Activated naive CD4-positive, alpha-beta T cell treated with anti-CD3 and anti-CD28 coated beads, Interleukin-2, amount 50 U/mL, for 16 hours (primary cell): ENCODE measurements at regions not wholly inside any gene's neighbourhood (a gene's known extent, or its start where the extent isn't known, plus 50 kb on each side); places are given as distances from the start of the nearest gene placed in this dataset.
"Not testable (repeated sequence)": the region's sequence is repeated elsewhere in the genome, so short reads cannot be mapped to it uniquely, and the experiment has no call there.

Source experiments
- DNase-seq: peaks from one replicate; pipeline ENCODE4 v3.0.0-alpha.2; 2020

DNA sequence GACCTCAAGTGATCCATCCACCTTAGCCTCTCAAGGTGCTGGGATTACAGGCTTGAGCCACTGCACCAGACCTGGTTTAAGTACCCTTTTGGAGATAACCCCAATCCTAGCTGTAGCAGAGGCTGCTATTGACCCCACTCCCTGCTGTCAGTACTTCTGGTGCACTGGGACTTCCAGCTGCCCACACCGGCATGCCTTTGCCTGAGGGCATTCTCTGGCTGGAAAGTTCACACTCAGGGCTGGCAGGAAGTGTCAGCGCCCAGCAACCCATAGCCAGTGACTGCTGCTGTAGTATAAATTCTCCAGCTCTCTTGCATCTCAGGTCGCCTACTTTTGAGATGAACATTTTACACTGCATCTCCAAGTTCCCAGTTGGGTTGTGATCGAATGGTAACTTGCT is 75.3 kb downstream of the UTRN start:
- DNase-seq: no peak

DNA sequence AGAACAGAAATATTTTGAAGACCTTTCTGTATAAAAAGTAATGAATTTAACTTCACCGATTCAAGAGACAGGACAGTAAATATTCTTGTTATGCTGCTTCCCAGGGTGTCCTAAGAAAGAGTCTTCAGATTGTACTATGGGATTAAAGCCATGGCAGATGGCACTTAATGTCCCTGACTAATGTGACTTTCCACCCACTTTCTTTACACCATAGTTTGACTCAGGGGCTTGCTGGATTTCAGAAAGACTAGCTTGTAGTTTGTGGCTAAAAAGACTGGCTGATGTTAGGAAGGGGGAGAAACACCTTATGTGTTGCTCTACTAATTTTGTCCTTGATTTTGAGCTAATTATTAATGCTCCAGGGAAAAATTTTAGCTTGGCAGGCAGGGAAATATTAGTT is 75.9 kb downstream of the UTRN start:
- no peak for DNase-seq

GRCh38 chr6:144362042-144363018 is 77.2 kb downstream of the UTRN start:
- DNase-seq: no peak

- no peak for DNase-seq
Observed at GRCh38 chr6:144364208-144364720, 79.1 kb downstream of the UTRN start.

DNA sequence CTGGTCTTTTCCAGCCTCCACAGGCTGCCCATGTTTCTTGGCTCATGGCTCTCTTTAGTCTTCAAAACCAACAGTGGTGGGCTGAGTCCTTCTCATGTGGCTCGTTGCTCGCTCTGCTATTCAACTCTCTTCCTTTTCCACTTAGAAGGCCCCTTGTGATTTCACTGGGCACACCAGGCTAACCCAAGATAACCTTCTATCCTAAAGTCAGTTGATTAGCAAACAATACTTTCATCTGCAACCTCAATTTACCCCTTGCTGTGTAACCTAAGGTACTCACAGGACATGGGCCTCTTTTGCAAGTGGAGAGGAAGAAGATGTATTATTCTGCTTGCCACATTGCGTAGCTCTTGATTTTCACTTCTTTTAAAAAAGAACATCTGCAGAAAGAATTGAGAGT is 79.6 kb downstream of the UTRN start:
- no peak for DNase-seq

- no peak for DNase-seq
Observed at GRCh38 chr6:144365271-144365670, 80.1 kb downstream of the UTRN start.

- not testable (repeated sequence) for DNase-seq
Observed at GRCh38 chr6:144369696-144370095, 84.6 kb downstream of the UTRN start.

- DNase-seq: no peak
Observed at GRCh38 chr6:144372116-144372515, 87.0 kb downstream of the UTRN start.

DNA sequence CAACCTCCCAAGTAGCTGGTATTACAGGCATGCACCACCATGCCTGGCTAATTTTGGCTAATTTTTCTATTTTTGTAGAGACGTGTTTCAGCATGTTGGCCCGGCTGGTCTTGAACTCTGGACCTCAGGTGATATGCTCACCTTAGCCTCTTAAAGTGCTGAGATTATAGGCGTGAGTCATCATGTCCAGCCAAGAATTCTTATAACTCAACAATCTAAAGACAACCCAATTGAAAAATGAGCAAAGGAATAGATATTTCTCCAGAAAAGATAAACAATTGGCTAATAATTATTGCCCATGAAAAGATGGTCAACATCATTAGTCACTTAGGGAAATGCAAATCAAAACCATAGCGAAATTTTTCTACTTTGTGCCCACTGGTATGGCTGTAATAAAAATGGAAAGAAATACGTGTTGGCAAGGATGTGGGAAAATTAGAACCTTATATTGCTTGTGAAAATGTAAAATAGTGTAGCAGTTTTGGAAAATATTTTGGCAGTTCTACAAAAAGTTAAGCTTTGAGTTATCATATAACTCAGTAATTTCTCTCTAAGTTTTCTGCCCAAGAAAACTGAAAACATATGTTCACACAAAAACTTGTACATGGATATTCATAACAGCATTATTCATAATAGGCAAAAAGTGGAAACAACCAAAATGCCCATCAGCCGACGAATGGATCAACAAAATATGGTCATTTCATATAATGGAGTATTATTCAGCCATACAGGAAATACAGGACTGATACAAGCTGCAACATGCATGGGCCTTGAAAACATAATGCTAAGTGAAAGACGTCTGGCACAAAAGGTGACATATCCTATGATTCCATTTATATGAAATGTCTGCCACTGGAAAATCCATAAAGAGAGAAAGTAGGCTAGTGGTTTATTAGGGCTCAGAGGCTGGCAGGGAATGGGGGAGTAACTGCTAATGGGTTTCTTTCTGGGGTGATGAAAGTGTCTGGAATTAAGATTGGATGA is 87.8 kb downstream of the UTRN start:
- DNase-seq: no peak

GRCh38 chr6:144374525-144374924 is 89.4 kb downstream of the UTRN start:
- not testable (repeated sequence) for DNase-seq

DNA sequence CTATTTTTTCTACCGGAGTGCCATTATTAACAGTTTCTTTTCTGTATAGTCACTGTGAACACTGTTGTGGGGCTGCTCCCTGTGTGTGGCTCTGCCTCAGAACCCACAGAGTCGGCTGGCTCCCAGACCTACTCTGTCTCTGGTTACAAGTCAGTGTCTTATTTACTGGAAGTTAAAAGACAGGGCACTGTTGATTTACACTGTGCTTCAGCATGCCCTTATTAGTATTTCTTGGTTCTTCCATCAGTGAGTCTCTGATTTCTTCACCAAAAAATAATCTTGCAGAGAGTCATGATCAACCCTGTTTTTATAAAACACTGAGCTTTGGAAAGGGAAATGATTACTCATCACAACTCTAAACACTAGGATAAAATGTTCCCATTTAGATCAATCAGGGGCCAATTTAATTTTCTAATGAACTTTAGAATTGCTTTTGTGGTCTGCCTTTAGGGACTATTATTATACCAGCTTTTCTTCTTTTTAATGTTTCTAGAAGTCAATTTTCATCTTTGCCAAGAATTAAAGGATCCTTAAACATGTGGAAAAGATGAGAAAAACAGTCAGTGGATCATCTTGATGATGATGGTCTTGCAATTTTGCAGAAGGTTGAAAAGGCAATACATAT is 92.6 kb downstream of the UTRN start:
- DNase-seq: no peak

DNA sequence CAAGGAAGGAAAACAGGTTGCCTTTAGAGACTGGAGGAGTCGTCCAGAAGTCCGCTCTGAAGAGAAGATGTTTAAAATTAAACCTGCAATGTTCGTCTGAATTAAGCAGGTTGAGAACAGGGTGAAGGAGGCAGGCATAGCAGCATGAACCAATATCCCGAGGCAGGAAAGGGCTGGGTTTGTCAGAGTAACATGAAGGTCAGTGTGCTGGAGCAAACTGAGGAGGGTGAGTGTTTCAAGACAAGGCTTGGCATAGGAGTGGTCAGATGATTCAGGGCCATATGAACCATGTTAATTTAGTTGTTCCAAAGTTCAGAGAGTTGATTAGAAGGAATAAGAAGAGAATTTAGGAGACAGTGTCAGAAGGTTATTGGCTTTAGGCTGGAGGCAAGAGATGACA is 93.3 kb downstream of the UTRN start:
- DNase-seq: no peak

- no peak for DNase-seq
Observed at GRCh38 chr6:144379356-144379755, 94.2 kb downstream of the UTRN start.

- DNase-seq: not testable (repeated sequence)
Observed at GRCh38 chr6:144381499-144381898, 96.4 kb downstream of the UTRN start.

GRCh38 chr6:144383336-144383735 is 98.2 kb downstream of the UTRN start:
- DNase-seq: no peak

GRCh38 chr6:144384427-144384826 is 99.3 kb downstream of the UTRN start:
- DNase-seq: no peak

DNA sequence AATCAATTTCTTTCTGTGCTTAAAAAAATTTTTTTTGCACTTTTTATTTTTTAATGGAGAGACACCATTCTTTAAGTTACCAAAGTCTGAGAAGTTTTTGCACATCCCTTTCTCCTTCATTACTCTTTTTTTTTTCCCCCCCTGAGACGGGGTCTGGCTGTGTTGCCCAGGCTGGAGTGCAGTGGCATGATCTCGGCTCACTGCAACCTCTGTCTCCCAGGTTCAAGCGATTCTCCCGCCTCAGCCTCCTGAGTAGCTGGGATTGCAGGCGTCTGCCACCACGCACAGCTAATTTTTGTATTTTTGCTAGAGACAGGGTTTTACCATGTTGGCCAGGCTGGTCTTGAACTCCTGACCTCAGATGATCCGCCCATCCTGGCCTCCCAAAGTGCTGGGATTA is 104.3 kb downstream of the UTRN start:
- DNase-seq: not testable (repeated sequence)

DNA sequence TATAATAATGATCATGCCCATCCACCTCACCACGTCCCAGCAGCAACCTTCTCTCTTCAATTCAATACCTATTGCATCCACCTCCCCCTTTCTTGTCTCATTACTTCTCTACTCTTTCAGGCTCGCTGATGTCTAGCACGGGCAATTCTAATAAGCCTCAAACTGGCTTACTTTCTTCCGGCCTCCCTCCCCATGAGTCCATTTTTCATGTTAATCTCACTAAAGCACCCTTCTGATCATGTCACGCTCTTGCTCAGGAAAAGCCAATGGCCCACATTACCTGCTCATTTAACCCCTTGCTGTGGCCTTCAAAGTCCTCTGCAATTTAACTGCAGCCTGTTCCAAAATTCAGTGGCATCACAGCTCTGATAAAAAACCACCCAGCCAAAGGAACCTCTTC is 105.1 kb downstream of the UTRN start:
- DNase-seq: no peak

- no peak for DNase-seq
Observed at GRCh38 chr6:144390886-144391285, 105.8 kb downstream of the UTRN start.

- no peak for DNase-seq
Observed at GRCh38 chr6:144392536-144392935, 107.4 kb downstream of the UTRN start.

GRCh38 chr6:144394210-144394609 is 109.1 kb downstream of the UTRN start:
- no peak for DNase-seq

DNA sequence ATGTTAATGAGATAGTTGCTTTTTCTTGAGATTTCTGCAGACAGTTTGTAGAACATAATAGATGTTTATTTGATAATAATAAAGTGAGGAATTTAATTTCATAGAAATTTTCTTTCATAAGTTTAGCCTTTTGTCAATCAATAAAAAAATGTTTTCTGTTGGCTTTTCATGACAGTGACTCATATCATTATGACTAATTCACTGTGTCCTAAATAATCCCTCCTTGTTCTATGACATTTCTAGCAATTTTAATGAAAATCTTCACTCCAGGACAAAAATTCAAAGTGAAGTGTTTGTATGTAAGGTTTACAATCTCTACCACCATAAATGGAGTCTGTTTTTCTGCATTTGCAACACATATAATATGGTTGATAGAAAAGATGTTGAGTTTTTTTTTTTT is 109.9 kb downstream of the UTRN start:
- DNase-seq: no peak

GRCh38 chr6:144395826-144396225 is 110.7 kb downstream of the UTRN start:
- no peak for DNase-seq
